GM12878 (cell line): ENCODE measurements at regions not wholly inside any gene's neighbourhood (a gene's known extent, or its start where the extent isn't known, plus 50 kb on each side); places are given as distances from the start of the nearest gene placed in this dataset.

Experiments
- ATAC-seq: fragments of 200-7000 bp; cut with Tn5 transposase; 3 replicates; pipeline ENCODE4 v1.9.1; 2020; ENCODE audit warnings: mild to moderate bottlenecking, moderate library complexity
- BruUV-seq: library from RNA; stranded (reverse); fragments of 400-500 nt; replicated peaks from 2 replicates; lab custom pipeline; 2021; lab: Mats Ljungman, UMichigan
- CTCF ChIA-PET: fragments of 300-600 bp; sonication (Branson Sonifier 250); formaldehyde crosslinking; extraction: SDS; loops from one replicate; lab custom pipeline; 2021; ENCODE audit warnings: inconsistent platforms; lab: Yijun Ruan, JAX
- POLR2A ChIA-PET: fragments of 350-600 bp; formaldehyde crosslinking; extraction: SDS; loops from one replicate; lab custom pipeline; 2021; ENCODE audit warnings: inconsistent platforms; lab: Charles Lee
- RAD21 ChIA-PET: fragments of 300-600 bp; sonication (Branson Sonifier 250); formaldehyde crosslinking; loops from one replicate; lab custom pipeline; 2023; ENCODE audit warnings: antibody characterized with exemption; ENCODE audit not compliant: unreplicated experiment; lab: Charles Lee
- SMC1A ChIA-PET: fragments of 300-600 bp; sonication (Branson Sonifier 250); formaldehyde crosslinking; loops from one replicate; lab custom pipeline; 2023; ENCODE audit not compliant: unreplicated experiment, uncharacterized antibody; lab: Charles Lee
- DNase-seq: peaks from one replicate; pipeline ENCODE4 v3.0.0-alpha.2; 2011; ENCODE audit warnings: low read depth, low spot score
- FAIRE-seq: peaks from 3 replicates; lab custom pipeline; 2011; peaks lifted over from hg19 to GRCh38; lab: Jason Lieb, UNC
- H2AFZ ChIP-seq: 2 replicates; pipeline ENCODE4 v1.6.0; 2011; ENCODE audit warnings: low read depth, low read length, control low read depth; ENCODE audit not compliant: control insufficient read depth
- H3K27ac ChIP-seq: 2 replicates; pipeline ENCODE4 v1.5.1; 2011; ENCODE audit warnings: control low read depth; ENCODE audit not compliant: control insufficient read depth, insufficient read depth
- H3K27me3 ChIP-seq, 2 experiments: replicated peaks in 1 of 2; 2 replicates each; pipeline versions ENCODE4 v1.6.0 to v1.6.1; 2011; ENCODE audit warnings: low read length in 1 of 2; ENCODE audit not compliant: control insufficient read depth in 2 of 2, insufficient read depth in 2 of 2
- H3K36me3 ChIP-seq, 2 experiments: 2 replicates each; pipeline ENCODE4 v1.5.1; 2011; ENCODE audit warnings: low read length in 1 of 2; ENCODE audit not compliant: control insufficient read depth in 2 of 2, insufficient read depth in 2 of 2
- H3K4me1 ChIP-seq: 2 replicates; pipeline ENCODE4 v1.6.1; 2011; ENCODE audit warnings: mild to moderate bottlenecking, low read length, moderate library complexity, mixed read lengths; ENCODE audit not compliant: control insufficient read depth, insufficient read depth
- H3K4me2 ChIP-seq: 2 replicates; pipeline ENCODE4 v1.6.0; 2011; ENCODE audit warnings: control low read depth; ENCODE audit not compliant: control insufficient read depth, insufficient read depth
- H3K4me3 ChIP-seq: fragments of 200-600 bp; sonication (generic); 2 replicates; pipeline ENCODE4 v1.5.1; 2016
- H3K79me2 ChIP-seq: 2 replicates; pipeline ENCODE4 v1.6.0; 2011; ENCODE audit warnings: low read length; ENCODE audit not compliant: control insufficient read depth, insufficient read depth
- H3K9ac ChIP-seq: 2 replicates; pipeline ENCODE4 v1.8.0; 2011; ENCODE audit warnings: low read length, control low read depth, mixed read lengths; ENCODE audit not compliant: control insufficient read depth, insufficient read depth
- H3K9me3 ChIP-seq: replicated peaks from 3 replicates; pipeline ENCODE4 v1.5.1; 2011; ENCODE audit warnings: mild to moderate bottlenecking, low read length; ENCODE audit not compliant: control insufficient read depth, insufficient read depth
- H4K20me1 ChIP-seq: 2 replicates; pipeline ENCODE4 v1.6.0; 2011; ENCODE audit not compliant: control insufficient read depth, insufficient read depth
- ATF7 ChIP-seq: fragments of 450-650 bp; IDR thresholded peaks from 2 replicates; pipeline ENCODE4 v1.6.1; 2016; ENCODE audit warnings: low read depth, mild to moderate bottlenecking
- DPF2 ChIP-seq: fragments of 450-650 bp; IDR thresholded peaks from 2 replicates; pipeline ENCODE4 v1.6.1; 2017; ENCODE audit warnings: mild to moderate bottlenecking
- EZH2 ChIP-seq: IDR thresholded peaks from 2 replicates; pipeline ENCODE4 v1.6.1; 2012; ENCODE audit warnings: low read depth, mild to moderate bottlenecking, control low read depth, inconsistent platforms, low read length, borderline replicate concordance; ENCODE audit not compliant: control insufficient read depth
- KDM1A ChIP-seq: fragments of 200-600 bp; sonication (generic); IDR thresholded peaks from 2 replicates; pipeline ENCODE4 v1.6.1; 2016; ENCODE audit warnings: borderline replicate concordance
- MYB ChIP-seq: fragments of 150-350 bp; IDR thresholded peaks from 2 replicates; pipeline ENCODE4 v1.6.1; 2014; ENCODE audit warnings: mild to moderate bottlenecking, low read depth, low read length, borderline replicate concordance
- POU2F2 ChIP-seq: IDR thresholded peaks from 3 replicates; pipeline ENCODE4 v1.6.1; 2011; ENCODE audit warnings: low read depth, mild to moderate bottlenecking, low read length, borderline replicate concordance
- RELA ChIP-seq: fragments of 450-650 bp; IDR thresholded peaks from 2 replicates; pipeline ENCODE4 v1.8.0; 2014; ENCODE audit warnings: borderline replicate concordance; ENCODE audit not compliant: partially characterized antibody
- SP1 ChIP-seq: IDR thresholded peaks from one replicate; pipeline ENCODE4 v1.6.1; 2011; ENCODE audit warnings: low read depth, low read length
- SPI1 ChIP-seq: IDR thresholded peaks from 2 replicates; pipeline ENCODE4 v1.6.1; 2011; ENCODE audit warnings: low read depth, mild to moderate bottlenecking, low read length, moderate library complexity, borderline replicate concordance; ENCODE audit not compliant: insufficient read depth
- ZNF24 ChIP-seq: fragments of 450-650 bp; IDR thresholded peaks from 2 replicates; pipeline ENCODE4 v1.6.1; 2017; ENCODE audit warnings: antibody characterized with exemption, mild to moderate bottlenecking
- ZZZ3 ChIP-seq: IDR thresholded peaks from 2 replicates; pipeline ENCODE4 v1.6.1; 2011; ENCODE audit warnings: low read depth; ENCODE audit not compliant: control insufficient read depth, insufficient read length
- WGBS: methylation state at CpG from one replicate; pipeline ENCODE4 v1.1.6; 2016; ENCODE audit warnings: low lambda C conversion rate; ENCODE audit not compliant: insufficient replicate concordance, insufficient coverage; ENCODE audit errors: missing lambda C conversion rate; 5-methylcytosine and 5-hydroxymethylcytosine counted together
- in situ Hi-C: fragments of 300-500 bp; cut with MboI; formaldehyde crosslinking; loops from 9 replicates; pipeline ENCODE4 v1.14.3; 2018; ENCODE audit warnings: mixed read lengths
- intact Hi-C: fragments of 100-400 bp; cut with micrococcal nuclease; formaldehyde crosslinking; loops from one replicate; pipeline ENCODE4 v1.14.2; 2022; ENCODE audit not compliant: unreplicated experiment
- TF ChIP-seq, protein P1 (sequence below): fragments of 450-650 bp; IDR thresholded peaks from 2 replicates; pipeline ENCODE4 v1.6.1; 2017; ENCODE audit warnings: borderline replicate concordance
- TF ChIP-seq, protein P2 (sequence below): IDR thresholded peaks from 2 replicates; pipeline ENCODE4 v1.6.1; 2012; ENCODE audit warnings: low read length, inconsistent platforms
- TF ChIP-seq, protein P3 (sequence below): fragments of 450-650 bp; IDR thresholded peaks from 2 replicates; pipeline ENCODE4 v1.6.1; 2014; ENCODE audit warnings: mild to moderate bottlenecking
- TF ChIP-seq, protein P4 (sequence below): IDR thresholded peaks from 2 replicates; pipeline ENCODE4 v1.6.1; 2011; ENCODE audit warnings: low read depth, low read length, improper control_type of control experiment, borderline replicate concordance

DNA sequence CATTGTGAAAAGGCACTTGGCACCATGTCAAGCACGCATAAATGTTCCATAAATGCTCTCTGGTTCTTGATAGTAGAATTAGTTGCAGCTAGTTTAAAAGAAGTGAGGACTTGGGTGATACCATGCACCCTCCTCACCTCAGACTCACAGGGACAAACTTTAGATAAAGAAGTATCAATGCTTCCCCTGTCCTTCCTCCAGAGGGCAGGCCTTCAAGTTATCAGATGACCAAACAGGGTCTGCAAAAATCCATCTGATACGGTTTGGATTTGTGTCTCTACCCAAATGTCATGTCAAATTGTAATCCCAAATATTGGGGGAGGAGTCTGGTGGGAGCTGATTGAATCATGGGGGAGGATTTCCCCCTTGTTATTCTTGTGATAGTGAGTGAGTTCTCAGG is 54.1 kb downstream of the C1QL2 start:
- WGBS, result 0% methylated on average over 2 of the region's 2 CpGs
- no TSS peak for BruUV-seq
- CTCF ChIA-PET, result interaction anchor here (0.6 kb wide), 1 partner anchor 247 kb away, joined by 4 read pairs; no protein-coding TSS in a partner anchor
- H2AFZ ChIP-seq, result no peak overlapping the region
- H3K9ac ChIP-seq, result no peak overlapping the region
- H3K4me3 ChIP-seq, result no peak overlapping the region
- no peaks in the 10 kb centered on the region for H3K79me2 ChIP-seq
- H3K27me3 ChIP-seq, result no peaks in the 10 kb centered on the region
- ATAC-seq (no peak), DNase-seq (no peak), FAIRE-seq (no peak)
- H3K36me3 ChIP-seq, result no peaks in the 10 kb centered on the region
- TF ChIP-seq SPI1 (no peak), DPF2 (no peak), ZNF24 (no peak), RELA (no peak), ZZZ3 (no peak), SP1 (no peak), ATF7 (no peak), KDM1A (no peak), POU2F2 (no peak), MYB (no peak), EZH2 (no peak)
- TF ChIP-seq, protein P1, sequence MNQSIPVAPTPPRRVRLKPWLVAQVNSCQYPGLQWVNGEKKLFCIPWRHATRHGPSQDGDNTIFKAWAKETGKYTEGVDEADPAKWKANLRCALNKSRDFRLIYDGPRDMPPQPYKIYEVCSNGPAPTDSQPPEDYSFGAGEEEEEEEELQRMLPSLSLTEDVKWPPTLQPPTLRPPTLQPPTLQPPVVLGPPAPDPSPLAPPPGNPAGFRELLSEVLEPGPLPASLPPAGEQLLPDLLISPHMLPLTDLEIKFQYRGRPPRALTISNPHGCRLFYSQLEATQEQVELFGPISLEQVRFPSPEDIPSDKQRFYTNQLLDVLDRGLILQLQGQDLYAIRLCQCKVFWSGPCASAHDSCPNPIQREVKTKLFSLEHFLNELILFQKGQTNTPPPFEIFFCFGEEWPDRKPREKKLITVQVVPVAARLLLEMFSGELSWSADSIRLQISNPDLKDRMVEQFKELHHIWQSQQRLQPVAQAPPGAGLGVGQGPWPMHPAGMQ, result no peak
- TF ChIP-seq, protein P2, sequence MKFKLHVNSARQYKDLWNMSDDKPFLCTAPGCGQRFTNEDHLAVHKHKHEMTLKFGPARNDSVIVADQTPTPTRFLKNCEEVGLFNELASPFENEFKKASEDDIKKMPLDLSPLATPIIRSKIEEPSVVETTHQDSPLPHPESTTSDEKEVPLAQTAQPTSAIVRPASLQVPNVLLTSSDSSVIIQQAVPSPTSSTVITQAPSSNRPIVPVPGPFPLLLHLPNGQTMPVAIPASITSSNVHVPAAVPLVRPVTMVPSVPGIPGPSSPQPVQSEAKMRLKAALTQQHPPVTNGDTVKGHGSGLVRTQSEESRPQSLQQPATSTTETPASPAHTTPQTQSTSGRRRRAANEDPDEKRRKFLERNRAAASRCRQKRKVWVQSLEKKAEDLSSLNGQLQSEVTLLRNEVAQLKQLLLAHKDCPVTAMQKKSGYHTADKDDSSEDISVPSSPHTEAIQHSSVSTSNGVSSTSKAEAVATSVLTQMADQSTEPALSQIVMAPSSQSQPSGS, result no peak
- TF ChIP-seq, protein P3, sequence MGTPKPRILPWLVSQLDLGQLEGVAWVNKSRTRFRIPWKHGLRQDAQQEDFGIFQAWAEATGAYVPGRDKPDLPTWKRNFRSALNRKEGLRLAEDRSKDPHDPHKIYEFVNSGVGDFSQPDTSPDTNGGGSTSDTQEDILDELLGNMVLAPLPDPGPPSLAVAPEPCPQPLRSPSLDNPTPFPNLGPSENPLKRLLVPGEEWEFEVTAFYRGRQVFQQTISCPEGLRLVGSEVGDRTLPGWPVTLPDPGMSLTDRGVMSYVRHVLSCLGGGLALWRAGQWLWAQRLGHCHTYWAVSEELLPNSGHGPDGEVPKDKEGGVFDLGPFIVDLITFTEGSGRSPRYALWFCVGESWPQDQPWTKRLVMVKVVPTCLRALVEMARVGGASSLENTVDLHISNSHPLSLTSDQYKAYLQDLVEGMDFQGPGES, result no peak
- TF ChIP-seq, protein P4, sequence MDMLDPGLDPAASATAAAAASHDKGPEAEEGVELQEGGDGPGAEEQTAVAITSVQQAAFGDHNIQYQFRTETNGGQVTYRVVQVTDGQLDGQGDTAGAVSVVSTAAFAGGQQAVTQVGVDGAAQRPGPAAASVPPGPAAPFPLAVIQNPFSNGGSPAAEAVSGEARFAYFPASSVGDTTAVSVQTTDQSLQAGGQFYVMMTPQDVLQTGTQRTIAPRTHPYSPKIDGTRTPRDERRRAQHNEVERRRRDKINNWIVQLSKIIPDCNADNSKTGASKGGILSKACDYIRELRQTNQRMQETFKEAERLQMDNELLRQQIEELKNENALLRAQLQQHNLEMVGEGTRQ, result no peak
- intact Hi-C loops (no loop called here), in situ Hi-C loops (no loop called here)
- H3K4me2 ChIP-seq, result no peak overlapping the region
- RAD21 ChIA-PET, result no interaction called here
- H3K27ac ChIP-seq, result no peak overlapping the region
- H4K20me1 ChIP-seq, result no peaks in the 10 kb centered on the region
- H3K4me1 ChIP-seq, result no peaks in the 10 kb centered on the region
- H3K9me3 ChIP-seq, result no peaks in the 10 kb centered on the region
- POLR2A ChIA-PET, result no interaction called here
- SMC1A ChIA-PET, result interaction anchor here (1.2 kb wide), 1 partner anchor 42 kb away, joined by 3 read pairs; no protein-coding TSS in a partner anchor
